Osteoblast (primary cell): ENCODE measurements at regions not wholly inside any gene's neighbourhood (a gene's known extent, or its start where the extent isn't known, plus 50 kb on each side); places are given as distances from the start of the nearest gene placed in this dataset.

Experiments
- DNase-seq: peaks from one replicate; pipeline ENCODE4 v3.0.0; 2011; ENCODE audit warnings: low spot score, mixed read lengths; ENCODE audit not compliant: insufficient read length; ENCODE audit errors: missing footprints
- H2AFZ ChIP-seq: 2 replicates; pipeline ENCODE4 v1.6.0; 2011; ENCODE audit warnings: mild to moderate bottlenecking, low read length
- H3K27ac ChIP-seq: 2 replicates; pipeline ENCODE4 v1.5.1; 2011; ENCODE audit warnings: mild to moderate bottlenecking, low read depth, low read length, moderate library complexity
- H3K27me3 ChIP-seq: 2 replicates; pipeline ENCODE4 v1.6.0; 2012; ENCODE audit warnings: mild to moderate bottlenecking, control low read depth, inconsistent platforms, low read length, moderate library complexity; ENCODE audit not compliant: insufficient read depth
- H3K36me3 ChIP-seq: 2 replicates; pipeline ENCODE4 v1.5.1; 2011; ENCODE audit warnings: mild to moderate bottlenecking, low read length, control low read depth, moderate library complexity; ENCODE audit not compliant: insufficient read depth
- H3K4me1 ChIP-seq: 2 replicates; pipeline ENCODE4 v1.5.1; 2011; ENCODE audit warnings: mild to moderate bottlenecking, low read length, control low read depth, moderate library complexity; ENCODE audit not compliant: insufficient read depth
- H3K4me2 ChIP-seq: 2 replicates; pipeline ENCODE4 v1.6.0; 2011; ENCODE audit warnings: mild to moderate bottlenecking, low read length; ENCODE audit not compliant: insufficient read depth
- H3K4me3 ChIP-seq: fragments of 200-600 bp; sonication (generic); 3 replicates; pipeline ENCODE4 v1.5.1; 2012; ENCODE audit warnings: mild to moderate bottlenecking, low read length, inconsistent platforms; ENCODE audit not compliant: insufficient read depth
- H3K79me2 ChIP-seq: 2 replicates; pipeline ENCODE4 v1.6.0; 2012; ENCODE audit warnings: mild to moderate bottlenecking, low read length, control low read depth, inconsistent platforms; ENCODE audit not compliant: insufficient read depth
- H3K9me3 ChIP-seq: 2 replicates; pipeline ENCODE4 v1.5.1; 2011; ENCODE audit warnings: low read depth, low read length, control low read depth
- H4K20me1 ChIP-seq: 2 replicates; pipeline ENCODE4 v1.6.0; 2012; ENCODE audit warnings: mild to moderate bottlenecking, low read length, control low read depth; ENCODE audit not compliant: insufficient read depth
- TF ChIP-seq, protein P1 (sequence below): IDR thresholded peaks from 2 replicates; pipeline ENCODE4 v1.5.1; 2011; ENCODE audit warnings: mild to moderate bottlenecking, low read depth, low read length, moderate library complexity; ENCODE audit errors: extremely low read depth

DNA sequence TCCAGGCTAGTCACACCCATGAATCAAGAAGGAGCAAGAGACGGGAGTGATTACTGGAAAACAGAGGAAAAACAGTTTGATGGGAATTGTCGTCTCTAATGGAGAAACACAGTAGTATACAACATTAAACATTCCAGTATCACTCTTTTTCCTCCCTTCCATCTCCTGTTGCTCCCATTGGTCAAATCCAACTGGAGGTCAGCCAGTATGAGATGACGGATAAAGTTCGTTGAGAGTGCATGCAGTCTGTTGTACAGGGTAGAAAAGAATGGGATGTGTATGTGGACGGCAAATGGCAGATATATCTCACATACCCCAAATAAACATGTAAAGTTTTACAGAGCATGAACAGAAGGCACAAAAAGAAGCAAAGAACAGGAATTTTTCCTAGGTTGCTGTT lies 221.9 kb upstream of the TNP1 start:
- TF ChIP-seq, protein P1, sequence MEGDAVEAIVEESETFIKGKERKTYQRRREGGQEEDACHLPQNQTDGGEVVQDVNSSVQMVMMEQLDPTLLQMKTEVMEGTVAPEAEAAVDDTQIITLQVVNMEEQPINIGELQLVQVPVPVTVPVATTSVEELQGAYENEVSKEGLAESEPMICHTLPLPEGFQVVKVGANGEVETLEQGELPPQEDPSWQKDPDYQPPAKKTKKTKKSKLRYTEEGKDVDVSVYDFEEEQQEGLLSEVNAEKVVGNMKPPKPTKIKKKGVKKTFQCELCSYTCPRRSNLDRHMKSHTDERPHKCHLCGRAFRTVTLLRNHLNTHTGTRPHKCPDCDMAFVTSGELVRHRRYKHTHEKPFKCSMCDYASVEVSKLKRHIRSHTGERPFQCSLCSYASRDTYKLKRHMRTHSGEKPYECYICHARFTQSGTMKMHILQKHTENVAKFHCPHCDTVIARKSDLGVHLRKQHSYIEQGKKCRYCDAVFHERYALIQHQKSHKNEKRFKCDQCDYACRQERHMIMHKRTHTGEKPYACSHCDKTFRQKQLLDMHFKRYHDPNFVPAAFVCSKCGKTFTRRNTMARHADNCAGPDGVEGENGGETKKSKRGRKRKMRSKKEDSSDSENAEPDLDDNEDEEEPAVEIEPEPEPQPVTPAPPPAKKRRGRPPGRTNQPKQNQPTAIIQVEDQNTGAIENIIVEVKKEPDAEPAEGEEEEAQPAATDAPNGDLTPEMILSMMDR: no peak
- H3K27me3 ChIP-seq: no peaks in the 10 kb centered on the region
- no peak overlapping the region for H3K4me2 ChIP-seq
- H3K4me1 ChIP-seq: peaks cover 20% of the 10 kb centered on the region
- no peaks in the 10 kb centered on the region for H3K9me3 ChIP-seq
- no peak overlapping the region for H2AFZ ChIP-seq
- no peak for DNase-seq
- H3K4me3 ChIP-seq: no peak overlapping the region
- no peaks in the 10 kb centered on the region for H3K79me2 ChIP-seq
- H3K36me3 ChIP-seq: no peaks in the 10 kb centered on the region
- H4K20me1 ChIP-seq: no peaks in the 10 kb centered on the region
- no peak overlapping the region for H3K27ac ChIP-seq

DNA sequence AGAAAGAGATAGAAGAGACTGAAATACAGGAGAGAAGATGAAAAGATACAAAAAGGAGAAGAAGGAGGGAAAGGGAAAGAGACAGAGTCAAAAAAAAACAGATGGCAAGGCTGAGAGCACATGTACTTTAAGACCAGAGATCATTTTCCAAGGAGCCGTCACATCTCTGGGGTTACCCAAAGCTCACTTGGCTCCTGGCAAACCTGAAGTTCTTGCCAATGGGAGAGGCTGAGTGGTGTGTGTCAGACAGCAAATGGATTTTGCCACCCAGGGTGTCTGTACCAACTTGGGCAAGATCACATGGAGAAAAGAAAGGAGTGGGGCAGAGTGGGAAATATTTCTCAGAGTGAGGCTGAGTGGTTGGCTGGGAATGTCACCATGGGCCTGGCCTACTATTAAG lies 219.3 kb upstream of the TNP1 start:
- no peak overlapping the region for H2AFZ ChIP-seq
- no peak overlapping the region for H3K4me2 ChIP-seq
- H3K27ac ChIP-seq: no peak overlapping the region
- no peaks in the 10 kb centered on the region for H3K36me3 ChIP-seq
- peaks cover 8% of the 10 kb centered on the region for H3K4me1 ChIP-seq
- H3K9me3 ChIP-seq: no peaks in the 10 kb centered on the region
- no peaks in the 10 kb centered on the region for H3K79me2 ChIP-seq
- H4K20me1 ChIP-seq: no peaks in the 10 kb centered on the region
- TF ChIP-seq, protein P1: no peak
- DNase-seq: peak; percentile 60
- no peak overlapping the region for H3K4me3 ChIP-seq
- no peaks in the 10 kb centered on the region for H3K27me3 ChIP-seq

DNA sequence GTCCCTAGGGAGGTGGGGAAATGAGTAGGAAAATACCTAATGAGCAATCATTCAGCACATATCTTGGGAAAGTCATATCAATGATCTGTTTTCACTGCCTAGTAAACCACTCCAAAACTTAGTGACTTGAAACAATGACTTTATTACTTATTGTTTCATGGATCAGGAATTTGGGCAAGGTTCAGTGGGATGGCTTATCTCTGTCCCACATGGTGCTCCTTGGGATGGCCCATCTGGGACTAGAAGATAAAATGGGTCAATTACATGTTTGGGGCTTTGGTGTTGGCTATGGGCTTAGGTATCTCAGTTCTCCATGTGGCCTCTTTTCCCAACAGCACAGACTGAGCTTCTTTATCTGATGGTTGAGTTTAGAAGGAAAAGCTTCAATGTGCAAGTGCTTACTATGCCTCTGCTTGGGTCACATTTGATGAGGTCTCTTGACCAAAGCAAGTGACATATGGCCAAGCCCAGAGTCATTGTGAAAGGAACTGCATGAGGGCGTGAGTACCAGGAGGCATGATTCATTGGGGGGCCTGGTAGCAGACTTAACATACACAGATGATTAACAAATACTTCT lies 218.1 kb upstream of the TNP1 start:
- H3K27me3 ChIP-seq: no peaks in the 10 kb centered on the region

DNA sequence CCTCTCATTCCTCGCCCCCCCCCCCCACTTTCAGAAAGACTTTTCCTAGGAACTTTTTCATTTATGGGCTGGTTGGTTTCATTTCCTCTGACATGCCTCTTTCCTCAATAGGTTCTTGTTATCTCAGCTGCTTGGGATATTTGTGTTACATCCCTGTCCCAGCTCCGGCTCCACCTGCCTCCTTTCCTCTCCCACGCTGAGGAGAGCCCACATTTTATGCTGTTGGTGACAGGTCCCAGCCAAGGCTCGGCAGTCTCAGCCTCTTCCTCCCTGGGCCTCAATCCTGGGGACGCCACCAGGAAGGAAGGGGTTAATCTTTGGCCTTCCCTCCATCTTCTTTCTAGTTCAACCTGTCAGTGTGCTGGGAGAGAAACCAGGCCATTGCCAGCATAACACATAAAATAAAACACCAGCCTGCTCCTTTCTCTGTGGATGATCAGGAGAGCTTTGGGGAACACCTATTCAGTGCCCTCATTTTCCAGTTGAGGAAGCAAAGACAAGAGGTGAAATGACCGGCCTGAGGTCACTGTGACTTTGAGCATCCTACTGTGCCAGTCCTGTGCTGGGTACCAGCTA lies 216.9 kb upstream of the TNP1 start:
- H3K9me3 ChIP-seq: no peaks in the 10 kb centered on the region
- no peak overlapping the region for H3K27ac ChIP-seq
- peaks cover 8% of the 10 kb centered on the region for H3K4me1 ChIP-seq
- no peaks in the 10 kb centered on the region for H4K20me1 ChIP-seq
- no peaks in the 10 kb centered on the region for H3K36me3 ChIP-seq
- TF ChIP-seq, protein P1: no peak
- no peak overlapping the region for H3K4me2 ChIP-seq
- no peak overlapping the region for H2AFZ ChIP-seq
- no peak for DNase-seq
- no peak overlapping the region for H3K4me3 ChIP-seq
- no peaks in the 10 kb centered on the region for H3K27me3 ChIP-seq
- H3K79me2 ChIP-seq: no peaks in the 10 kb centered on the region

More for the DNA sequence above, 218.1 kb upstream of the TNP1 start:
- no peak overlapping the region for H3K27ac ChIP-seq
- no peak overlapping the region for H3K4me3 ChIP-seq
- H4K20me1 ChIP-seq: no peaks in the 10 kb centered on the region
- no peaks in the 10 kb centered on the region for H3K79me2 ChIP-seq
- no peak overlapping the region for H3K4me2 ChIP-seq
- peaks cover 8% of the 10 kb centered on the region for H3K4me1 ChIP-seq
- DNase-seq: no peak
- no peak overlapping the region for H2AFZ ChIP-seq
- TF ChIP-seq, protein P1: no peak
- no peaks in the 10 kb centered on the region for H3K9me3 ChIP-seq
- no peaks in the 10 kb centered on the region for H3K36me3 ChIP-seq
